KOPT-K1 (cell line): ENCODE measurements at regions not wholly inside any gene's neighbourhood (a gene's known extent, or its start where the extent isn't known, plus 50 kb on each side); places are given as distances from the start of the nearest gene placed in this dataset.

Experiments
- H3K27ac ChIP-seq: fragments of 200-600 bp; sonication (generic); 2 replicates; pipeline ENCODE4 v1.5.1; 2016; ENCODE audit warnings: antibody characterized with exemption, mild to moderate bottlenecking, low read depth, low read length; ENCODE audit not compliant: poor library complexity, severe bottlenecking
- H3K36me3 ChIP-seq: fragments of 200-600 bp; sonication (generic); 2 replicates; pipeline ENCODE4 v1.5.1; 2017; ENCODE audit warnings: antibody characterized with exemption, mild to moderate bottlenecking, low read length, moderate library complexity; ENCODE audit not compliant: insufficient read depth
- H3K9me3 ChIP-seq: fragments of 200-600 bp; sonication (generic); 2 replicates; pipeline ENCODE4 v1.5.1; 2017; ENCODE audit warnings: antibody characterized with exemption, low read length, mild to moderate bottlenecking; ENCODE audit not compliant: insufficient read depth, poor library complexity, severe bottlenecking

DNA sequence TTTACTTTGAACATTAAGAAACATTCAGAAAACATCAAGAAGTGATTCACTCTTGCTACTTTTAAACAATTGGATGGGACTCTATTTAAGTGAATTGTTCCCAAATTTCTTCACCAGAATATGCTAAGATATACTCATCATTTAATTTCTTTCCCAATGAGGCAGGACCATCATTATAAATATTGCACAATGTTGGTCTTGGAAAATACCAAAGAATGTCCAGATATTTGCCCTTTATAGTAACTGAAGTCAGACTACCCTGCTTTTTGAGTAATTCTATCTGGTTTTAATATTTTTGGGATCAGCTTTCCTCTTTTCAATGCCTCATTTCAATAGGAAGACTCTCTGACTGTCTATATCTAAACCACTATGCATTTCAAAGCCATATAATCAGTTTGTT lies 129.4 kb upstream of the TENM3 start:
- H3K9me3 ChIP-seq: no peaks in the 10 kb centered on the region
- H3K27ac ChIP-seq: no peak overlapping the region
- no peaks in the 10 kb centered on the region for H3K36me3 ChIP-seq

DNA sequence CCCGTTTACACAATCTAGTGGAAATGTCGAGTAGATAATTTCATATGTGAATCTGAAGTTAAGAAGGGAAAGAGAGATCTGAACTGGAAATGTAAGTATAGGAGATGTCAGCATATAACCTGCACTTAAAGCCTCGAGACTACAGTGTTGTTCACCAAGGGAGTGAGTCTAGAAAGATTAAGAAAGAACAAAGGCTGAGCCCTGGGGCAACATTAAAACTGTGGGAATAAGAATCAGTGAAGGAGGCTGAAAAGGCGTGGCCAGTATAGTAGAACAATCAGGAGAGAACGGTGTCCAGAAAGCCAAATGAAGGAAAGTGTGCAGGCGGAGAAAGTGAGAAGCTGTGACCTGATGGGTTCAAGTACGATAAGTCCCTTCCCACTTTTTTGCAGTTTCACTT lies 118.8 kb upstream of the TENM3 start:
- Histone ChIP-seq H3K36me3 (no peaks in the 10 kb centered on the region), H3K9me3 (no peaks in the 10 kb centered on the region), H3K27ac (no peak overlapping the region)

DNA sequence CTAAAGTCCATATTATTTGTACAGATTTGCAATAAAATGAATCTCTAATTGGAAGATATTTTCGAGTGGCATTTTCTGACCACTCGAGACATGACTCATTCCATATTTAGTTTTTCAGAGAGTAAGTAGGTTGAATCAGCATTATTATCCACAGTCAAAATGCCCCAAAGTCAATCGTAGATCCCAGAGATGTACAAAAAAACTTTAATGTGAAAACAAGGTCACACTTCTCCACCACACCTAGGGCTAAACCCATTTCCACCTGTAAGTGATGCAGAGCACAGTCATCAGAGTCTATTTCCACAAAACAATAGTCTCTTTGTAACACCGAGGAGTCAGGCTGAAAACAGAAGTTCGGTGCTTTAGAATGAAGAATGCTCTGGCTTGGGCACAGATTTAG lies 117.1 kb upstream of the TENM3 start:
- Histone ChIP-seq H3K36me3 (no peaks in the 10 kb centered on the region), H3K9me3 (no peaks in the 10 kb centered on the region), H3K27ac (no peak overlapping the region)

DNA sequence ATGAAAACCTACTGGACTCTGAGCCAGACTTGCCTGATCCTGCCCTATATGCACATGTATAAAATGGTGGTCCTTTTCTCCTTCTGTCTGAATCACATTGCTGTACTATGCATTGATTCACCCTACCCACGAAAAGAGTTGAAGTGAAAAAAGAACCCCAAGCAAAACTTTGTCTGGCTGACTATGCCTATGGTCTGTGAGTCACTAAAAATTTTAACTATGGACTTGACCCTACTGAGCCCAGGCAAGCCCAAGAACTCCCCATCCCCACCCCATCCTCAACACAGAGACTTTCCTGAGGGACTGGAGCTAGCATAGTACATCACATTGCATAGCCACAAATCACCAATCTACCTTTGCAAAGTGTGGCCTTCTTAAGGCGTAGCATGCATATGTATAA lies 116.6 kb upstream of the TENM3 start:
- Histone ChIP-seq H3K36me3 (no peaks in the 10 kb centered on the region), H3K27ac (no peak overlapping the region), H3K9me3 (no peaks in the 10 kb centered on the region)

DNA sequence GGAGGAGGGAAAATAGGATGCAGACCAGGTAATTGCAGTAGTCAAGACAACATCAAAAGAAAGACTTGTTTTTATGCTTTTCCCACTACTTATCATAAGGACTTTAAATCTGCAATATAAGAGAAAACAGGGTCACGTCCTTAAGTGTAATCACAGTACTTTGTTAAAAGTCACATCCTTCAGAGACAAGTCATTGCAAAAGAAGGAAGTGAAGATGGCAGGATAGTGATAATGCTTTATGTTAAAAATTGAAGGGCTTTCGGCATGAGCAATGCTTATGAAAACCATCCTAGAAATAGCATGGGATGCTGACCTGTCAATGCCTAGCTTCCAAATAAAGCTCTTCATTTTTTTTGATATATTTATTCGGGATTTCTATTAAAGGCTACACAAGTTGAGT lies 110.2 kb upstream of the TENM3 start:
- no peaks in the 10 kb centered on the region for H3K36me3 ChIP-seq

DNA sequence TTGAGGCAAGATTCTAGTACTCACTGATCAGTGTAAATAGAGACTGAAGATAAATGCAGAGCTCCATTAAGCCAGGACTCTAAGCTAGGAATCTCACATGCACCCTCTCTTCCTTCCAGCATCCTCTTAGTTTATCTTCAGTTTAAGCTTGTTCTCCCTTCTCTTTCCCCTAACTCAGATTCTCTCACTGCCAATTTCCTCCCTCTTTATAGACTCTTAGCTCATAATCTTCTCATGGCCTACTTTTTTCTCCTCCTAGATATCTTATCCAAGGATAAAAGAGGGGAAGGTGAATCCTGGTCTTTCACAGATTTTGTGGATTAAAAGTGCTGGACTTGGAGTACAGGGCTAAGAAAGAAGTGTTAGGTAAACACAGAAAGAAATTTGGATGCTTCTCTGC lies 108.9 kb upstream of the TENM3 start:
- Histone ChIP-seq H3K27ac (no peak overlapping the region), H3K36me3 (no peaks in the 10 kb centered on the region), H3K9me3 (no peaks in the 10 kb centered on the region)

More for the DNA sequence above, 110.2 kb upstream of the TENM3 start:
- Histone ChIP-seq H3K9me3 (no peaks in the 10 kb centered on the region), H3K27ac (no peak overlapping the region)

DNA sequence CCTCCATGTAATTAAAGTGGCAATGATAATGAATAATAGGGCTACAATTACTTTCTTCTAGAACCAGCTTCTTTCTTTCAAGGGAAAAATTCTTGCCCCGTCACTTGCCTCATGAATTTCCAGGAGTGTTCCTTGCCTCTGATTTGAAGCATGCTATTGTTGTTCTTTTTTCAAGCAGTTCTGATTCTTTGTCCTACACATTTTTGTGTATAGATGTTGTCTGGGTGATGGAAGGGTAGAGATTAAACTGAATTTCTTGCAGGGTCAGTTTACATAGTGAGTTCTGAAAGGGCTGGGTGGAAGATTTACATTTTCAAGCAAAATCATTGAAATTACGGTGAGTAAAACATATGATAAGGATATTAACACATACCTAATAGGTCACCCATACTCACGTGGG lies 107.0 kb upstream of the TENM3 start:
- Histone ChIP-seq H3K36me3 (no peaks in the 10 kb centered on the region), H3K27ac (no peak overlapping the region), H3K9me3 (no peaks in the 10 kb centered on the region)

DNA sequence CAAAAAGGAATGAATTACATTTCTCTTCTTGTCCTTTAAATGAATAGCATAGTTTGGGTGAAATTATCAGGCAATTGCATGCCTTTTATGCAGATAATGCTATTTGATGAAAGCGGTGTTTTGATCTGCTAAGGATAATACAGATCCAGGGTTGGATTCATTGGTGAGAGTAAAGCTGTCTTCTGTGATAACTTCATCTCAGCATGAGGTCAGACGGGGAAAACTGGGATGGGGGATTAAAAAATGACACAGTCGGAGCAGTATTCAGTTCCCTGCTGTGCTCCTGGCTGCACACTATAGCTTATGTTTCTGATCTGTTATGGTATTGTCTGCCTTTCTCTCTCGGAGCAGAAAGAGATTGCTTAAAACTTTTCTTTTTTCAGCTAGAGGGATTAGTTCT lies 105.9 kb upstream of the TENM3 start:
- Histone ChIP-seq H3K27ac (no peak overlapping the region), H3K9me3 (no peaks in the 10 kb centered on the region), H3K36me3 (no peaks in the 10 kb centered on the region)

DNA sequence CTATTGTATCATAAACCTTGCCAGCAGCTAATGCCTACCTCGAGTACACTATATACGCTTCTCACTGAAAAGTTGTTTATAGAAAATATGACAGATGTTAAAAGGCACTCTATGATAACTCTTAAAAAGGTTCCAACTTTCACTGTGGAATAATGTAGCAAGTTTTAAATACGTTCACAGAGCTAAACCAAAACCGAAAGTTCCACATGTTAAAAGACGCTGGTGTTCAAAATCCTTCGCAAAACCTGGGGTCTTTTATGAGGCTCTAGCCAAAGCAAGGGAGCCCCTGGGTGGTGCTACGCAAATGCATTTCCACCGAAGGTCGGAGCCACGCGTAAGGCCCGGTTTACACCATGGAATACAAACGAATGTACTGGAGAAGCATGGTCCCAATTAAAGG lies 103.7 kb upstream of the TENM3 start:
- Histone ChIP-seq H3K36me3 (no peaks in the 10 kb centered on the region), H3K27ac (no peak overlapping the region), H3K9me3 (peaks cover 17% of the 10 kb centered on the region)

DNA sequence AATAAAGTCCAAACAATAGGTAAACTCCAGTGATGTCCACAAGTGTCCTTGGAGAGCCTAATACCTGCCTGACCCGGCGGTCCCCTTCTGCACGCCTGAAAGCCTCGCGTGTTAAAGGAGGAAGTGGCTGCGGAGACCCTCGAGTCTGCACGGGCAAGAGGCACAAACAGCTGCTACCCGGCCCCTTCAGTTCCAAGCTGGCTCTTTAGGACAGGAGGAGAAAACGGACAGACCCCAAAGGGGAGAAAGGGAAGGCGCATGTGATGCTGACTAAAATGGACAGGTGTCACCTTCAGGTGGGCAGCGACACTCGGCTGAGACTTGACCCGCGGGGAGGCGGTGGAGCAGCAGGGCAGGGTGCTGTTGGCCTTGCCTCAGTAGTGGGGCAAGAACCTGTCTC lies 102.7 kb upstream of the TENM3 start:
- Histone ChIP-seq H3K36me3 (no peaks in the 10 kb centered on the region), H3K9me3 (peaks cover 17% of the 10 kb centered on the region), H3K27ac (no peak overlapping the region)

DNA sequence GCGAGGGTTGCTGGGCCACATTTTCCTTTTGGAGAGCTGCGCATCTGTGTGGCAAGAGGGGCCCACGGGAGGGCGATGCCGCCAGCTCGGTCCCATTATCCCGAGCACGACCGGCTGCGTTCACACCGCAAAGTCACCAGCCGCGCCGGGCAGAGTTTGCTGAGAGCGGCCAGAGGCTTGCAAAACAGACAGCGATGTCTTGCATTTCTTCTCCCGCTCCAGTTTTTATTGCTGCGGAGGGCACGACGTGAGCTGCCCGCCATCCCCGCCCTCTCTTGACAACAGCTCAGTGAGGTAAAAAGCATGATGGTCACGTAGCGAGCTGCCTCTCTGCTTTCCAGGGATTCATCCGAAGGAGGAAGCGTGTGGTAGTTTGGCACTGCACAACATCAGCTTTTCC lies 102.1 kb upstream of the TENM3 start:
- peaks cover 17% of the 10 kb centered on the region for H3K9me3 ChIP-seq
- no peak overlapping the region for H3K27ac ChIP-seq

DNA sequence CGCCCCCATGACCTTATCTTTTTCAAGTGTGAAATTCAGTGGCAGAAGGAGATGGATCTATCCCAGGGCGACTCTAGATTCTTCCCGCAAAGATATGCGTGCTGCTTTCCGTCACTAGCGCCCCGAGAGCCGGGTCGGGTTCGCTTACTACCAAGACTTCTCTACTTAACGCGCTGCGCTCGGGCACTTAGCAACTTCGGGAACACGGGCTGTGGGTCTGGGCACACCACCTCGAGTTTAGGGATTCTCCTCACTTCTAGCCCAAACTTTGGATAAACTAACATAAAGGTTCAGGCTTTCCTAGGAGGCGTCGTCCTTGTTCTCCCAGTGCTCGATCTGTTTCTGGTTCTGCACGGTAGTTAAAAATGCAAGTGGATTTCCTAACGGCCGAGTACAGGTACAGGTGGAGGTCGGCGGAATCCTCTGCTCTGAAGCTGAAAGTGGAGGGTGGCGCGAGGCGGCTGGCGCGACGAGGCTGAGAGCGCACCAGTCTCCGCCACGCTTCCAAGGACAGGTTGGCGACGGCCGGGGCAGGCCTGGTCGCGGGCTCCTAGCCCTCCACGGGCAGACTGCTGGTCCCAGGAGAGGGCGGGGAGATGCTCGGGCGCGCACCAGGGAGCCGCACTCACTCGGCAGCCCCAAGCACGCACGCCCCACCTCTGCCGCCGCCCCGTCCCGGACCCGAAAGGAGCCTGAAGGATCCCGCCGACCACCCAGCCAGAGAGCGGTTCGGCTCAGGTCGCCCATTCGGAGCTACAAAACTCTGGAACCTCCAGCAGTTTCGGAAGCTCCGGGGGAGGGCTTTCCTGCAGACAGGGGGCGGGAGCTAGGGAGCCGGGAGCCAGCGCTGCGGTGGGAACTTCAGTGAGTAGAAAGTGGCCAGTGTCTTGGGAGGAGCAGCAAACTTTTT lies 100.8 kb upstream of the TENM3 start:
- H3K9me3 ChIP-seq: peaks cover 17% of the 10 kb centered on the region
- H3K36me3 ChIP-seq: no peaks in the 10 kb centered on the region
- H3K27ac ChIP-seq: no peak overlapping the region

More for the DNA sequence above, 102.1 kb upstream of the TENM3 start:
- H3K36me3 ChIP-seq: no peaks in the 10 kb centered on the region

DNA sequence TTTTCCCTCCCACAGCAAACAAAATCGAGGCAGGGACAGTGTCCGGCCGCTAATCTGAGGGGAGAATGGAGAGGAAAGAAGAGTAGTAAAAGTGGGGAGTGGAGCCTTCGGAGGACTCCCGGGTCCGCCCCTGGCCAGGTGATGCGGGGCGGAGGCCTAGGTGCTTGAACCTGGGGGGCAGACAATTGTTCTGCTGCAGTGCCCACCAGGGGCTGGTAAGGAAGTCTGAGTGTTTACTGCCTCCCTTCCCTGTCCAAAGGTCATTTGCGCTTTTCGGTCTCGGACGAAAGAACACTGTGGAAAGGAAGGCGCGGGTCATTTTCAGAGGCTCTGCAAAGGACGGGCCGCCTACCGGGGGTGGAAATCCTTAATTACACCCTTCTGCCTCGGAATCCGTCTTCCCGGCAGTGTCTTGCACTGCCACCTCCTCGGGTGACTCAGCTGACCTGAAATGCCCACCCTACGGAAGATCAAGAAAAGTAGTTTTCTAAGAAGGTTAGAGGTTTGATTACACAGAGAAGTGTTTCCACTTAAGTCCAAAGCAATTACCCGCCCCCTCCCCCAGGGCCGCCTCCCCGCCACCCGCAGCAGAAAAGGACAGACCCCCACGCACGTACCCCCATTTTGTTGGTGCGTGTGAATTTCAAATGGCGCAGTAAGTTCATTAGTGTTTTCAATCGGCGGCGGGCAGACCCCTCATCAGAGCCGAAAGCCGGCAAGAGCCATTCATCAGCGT lies 99.9 kb upstream of the TENM3 start:
- H3K36me3 ChIP-seq: no peaks in the 10 kb centered on the region
- H3K9me3 ChIP-seq: peaks cover 17% of the 10 kb centered on the region
- H3K27ac ChIP-seq: no peak overlapping the region

DNA sequence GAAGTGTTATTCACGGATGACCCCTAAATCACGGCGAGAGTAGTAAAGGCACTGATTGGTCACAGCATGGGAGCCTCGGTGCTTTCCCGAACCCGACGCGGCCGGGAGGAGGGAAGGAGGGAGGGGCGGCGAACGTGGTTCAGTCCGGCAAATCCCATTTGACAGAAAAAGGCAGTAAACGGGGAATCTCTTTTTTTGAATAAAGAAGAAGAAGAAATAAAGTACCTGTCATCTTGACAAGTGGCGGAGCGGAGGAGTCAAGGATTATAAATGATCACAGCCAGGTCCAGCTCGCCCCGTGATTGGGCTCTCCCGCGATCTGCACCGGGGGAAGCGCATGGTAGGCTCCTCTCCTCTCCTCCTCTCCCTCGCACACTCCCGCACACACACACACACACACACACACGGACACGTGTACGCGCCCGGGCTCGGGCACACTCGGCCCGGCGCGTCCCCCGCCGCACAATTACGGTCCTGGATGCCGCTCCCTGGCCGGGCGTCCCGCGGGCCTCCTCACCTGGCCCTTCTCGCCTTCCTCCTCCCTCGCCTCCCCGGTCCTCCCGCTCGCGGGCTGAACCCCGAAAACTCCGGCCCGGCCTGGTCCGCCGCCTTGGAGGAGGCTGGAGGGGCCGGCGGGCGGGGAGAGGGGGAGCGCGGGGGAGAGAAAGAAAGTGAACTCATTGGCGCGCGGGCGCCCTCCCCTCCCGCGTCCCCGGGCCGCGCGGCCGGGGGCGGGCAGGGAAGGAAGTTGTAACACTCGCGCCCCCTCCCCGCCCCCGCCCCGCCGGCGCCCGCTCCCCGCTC lies 99.2 kb upstream of the TENM3 start:
- no peak overlapping the region for H3K27ac ChIP-seq
- H3K9me3 ChIP-seq: peaks cover 17% of the 10 kb centered on the region
- H3K36me3 ChIP-seq: no peaks in the 10 kb centered on the region
